Jurkat, Clone E6-1 (cell line): ENCODE measurements at regions not wholly inside any gene's neighbourhood (a gene's known extent, or its start where the extent isn't known, plus 50 kb on each side); places are given as distances from the start of the nearest gene placed in this dataset.
"Not testable (repeated sequence)": the region's sequence is repeated elsewhere in the genome, so short reads cannot be mapped to it uniquely, and the experiment has no call there.

Experiments used
- DNase-seq: peaks from one replicate; pipeline ENCODE4 v3.0.0-alpha.2; 2011; ENCODE audit warnings: low read depth, low spot score
- H3K4me3 ChIP-seq: 2 replicates; pipeline ENCODE4 v1.5.1; 2011; ENCODE audit warnings: mild to moderate bottlenecking, low read length, control low read depth, moderate library complexity

- not testable (repeated sequence) for H3K4me3 ChIP-seq, DNase-seq
These were observed 165.2 kb upstream of the TBL1X start for GRCh38 chrX:9299681-9300080.

GRCh38 chrX:9301836-9302235, 163.0 kb upstream of the TBL1X start:
- DNase-seq: no peak
- no peak overlapping the region for H3K4me3 ChIP-seq

- DNase-seq: no peak
These were observed 162.5 kb upstream of the TBL1X start for GRCh38 chrX:9302381-9302780.

GRCh38 chrX:9308426-9308825, 156.4 kb upstream of the TBL1X start:
- no peak for DNase-seq
- no peak overlapping the region for H3K4me3 ChIP-seq

More at GRCh38 chrX:9302381-9302780, 162.5 kb upstream of the TBL1X start:
- H3K4me3 ChIP-seq: no peak overlapping the region

GRCh38 chrX:9310616-9311015, 154.2 kb upstream of the TBL1X start:
- DNase-seq: no peak

GRCh38 chrX:9311421-9312160, 153.3 kb upstream of the TBL1X start:
- H3K4me3 ChIP-seq: no peak overlapping the region
- DNase-seq: no peak

More at GRCh38 chrX:9310616-9311015, 154.2 kb upstream of the TBL1X start:
- no peak overlapping the region for H3K4me3 ChIP-seq

- H3K4me3 ChIP-seq: 0 out of 2 replicates have a peak overlapping the region, but pooled peaks have one; percentile 5
- peak; percentile 51 for DNase-seq
These were observed 151.7 kb upstream of the TBL1X start for GRCh38 chrX:9312922-9313867.

GRCh38 chrX:9315086-9315485, 149.8 kb upstream of the TBL1X start:
- no peak overlapping the region for H3K4me3 ChIP-seq
- DNase-seq: no peak

GRCh38 chrX:9316096-9316495, 148.8 kb upstream of the TBL1X start:
- H3K4me3 ChIP-seq: no peak overlapping the region
- DNase-seq: no peak

GRCh38 chrX:9317176-9317575, 147.7 kb upstream of the TBL1X start:
- no peak for DNase-seq
- no peak overlapping the region for H3K4me3 ChIP-seq

GRCh38 chrX:9318213-9318612, 146.6 kb upstream of the TBL1X start:
- no peak overlapping the region for H3K4me3 ChIP-seq
- no peak for DNase-seq

GRCh38 chrX:9318766-9319165, 146.1 kb upstream of the TBL1X start:
- no peak for DNase-seq
- no peak overlapping the region for H3K4me3 ChIP-seq

- no peak for DNase-seq
- no peak overlapping the region for H3K4me3 ChIP-seq
These were observed 143.9 kb upstream of the TBL1X start for GRCh38 chrX:9320940-9321339.

GRCh38 chrX:9324676-9325075, 140.2 kb upstream of the TBL1X start:
- H3K4me3 ChIP-seq: no peak overlapping the region
- DNase-seq: no peak

GRCh38 chrX:9326369-9326768, 138.5 kb upstream of the TBL1X start:
- DNase-seq: no peak
- no peak overlapping the region for H3K4me3 ChIP-seq

- H3K4me3 ChIP-seq: no peak overlapping the region
- no peak for DNase-seq
These were observed 137.6 kb upstream of the TBL1X start for GRCh38 chrX:9327086-9327746.

GRCh38 chrX:9327747-9328145, 137.1 kb upstream of the TBL1X start:
- no peak overlapping the region for H3K4me3 ChIP-seq
- DNase-seq: no peak

- DNase-seq: no peak
- H3K4me3 ChIP-seq: no peak overlapping the region
These were observed 135.8 kb upstream of the TBL1X start for GRCh38 chrX:9329056-9329455.

- H3K4me3 ChIP-seq: no peak overlapping the region
- no peak for DNase-seq
These were observed 134.4 kb upstream of the TBL1X start for GRCh38 chrX:9330249-9330982.
